Kidney epithelial cell (primary cell): ENCODE measurements at regions not wholly inside any gene's neighbourhood (a gene's known extent, or its start where the extent isn't known, plus 50 kb on each side); places are given as distances from the start of the nearest gene placed in this dataset.
A peak's percentile ranks its signal among the peaks of the same experiment; 100 is the strongest.

Experiments
- DNase-seq: peaks from one replicate; pipeline ENCODE4 v3.0.0-alpha.2; 2010; ENCODE audit warnings: low read depth
- H3K27me3 ChIP-seq: 2 replicates; pipeline ENCODE4 v1.6.0; 2011; ENCODE audit warnings: low read length; ENCODE audit not compliant: control insufficient read depth, insufficient read depth
- H3K36me3 ChIP-seq: 2 replicates; pipeline ENCODE4 v1.5.1; 2011; ENCODE audit warnings: low read length; ENCODE audit not compliant: control insufficient read depth, insufficient read depth
- H3K4me3 ChIP-seq: 2 replicates; pipeline ENCODE4 v1.5.1; 2011; ENCODE audit warnings: low read depth, mild to moderate bottlenecking, control low read depth, low read length
- CTCF ChIP-seq: IDR thresholded peaks from 2 replicates; pipeline ENCODE4 v1.5.1; 2011; ENCODE audit warnings: mild to moderate bottlenecking, moderate library complexity, low read length, control low read depth, inconsistent platforms; ENCODE audit not compliant: insufficient read depth, poor library complexity, severe bottlenecking

- DNase-seq, result no peak
- Histone ChIP-seq H3K36me3 (no peaks in the 10 kb centered on the region), H3K27me3 (no peaks in the 10 kb centered on the region), H3K4me3 (no peak overlapping the region)
- TF ChIP-seq CTCF, result no peak
These were observed 168.5 kb upstream of the MEOX2 start for GRCh38 chr7:15854841-15855524.

GRCh38 chr7:15853832-15854470 is 167.5 kb upstream of the MEOX2 start:
- no peak overlapping the region for H3K4me3 ChIP-seq
- no peaks in the 10 kb centered on the region for H3K27me3 ChIP-seq
- no peaks in the 10 kb centered on the region for H3K36me3 ChIP-seq
- TF ChIP-seq CTCF, result no peak
- DNase-seq, result peak; percentile 34

- TF ChIP-seq CTCF, result no peak
- DNase-seq, result no peak
- H3K4me3 ChIP-seq, result no peak overlapping the region
- no peaks in the 10 kb centered on the region for H3K27me3 ChIP-seq
- H3K36me3 ChIP-seq, result no peaks in the 10 kb centered on the region
These were observed 164.7 kb upstream of the MEOX2 start for GRCh38 chr7:15851201-15851600.

GRCh38 chr7:15848901-15849300 is 162.4 kb upstream of the MEOX2 start:
- Histone ChIP-seq H3K36me3 (no peaks in the 10 kb centered on the region), H3K4me3 (no peak overlapping the region), H3K27me3 (no peaks in the 10 kb centered on the region)
- TF ChIP-seq CTCF, result no peak
- no peak for DNase-seq

GRCh38 chr7:15848362-15848761 is 161.9 kb upstream of the MEOX2 start:
- H3K36me3 ChIP-seq, result no peaks in the 10 kb centered on the region
- no peak overlapping the region for H3K4me3 ChIP-seq
- H3K27me3 ChIP-seq, result no peaks in the 10 kb centered on the region
- DNase-seq, result no peak
- TF ChIP-seq CTCF, result no peak

- no peak for DNase-seq
- Histone ChIP-seq H3K36me3 (no peaks in the 10 kb centered on the region), H3K4me3 (no peak overlapping the region), H3K27me3 (no peaks in the 10 kb centered on the region)
- TF ChIP-seq CTCF, result no peak
These were observed 159.4 kb upstream of the MEOX2 start for GRCh38 chr7:15845868-15846267.
